Heart left ventricle (tissue), 13 donors: ENCODE measurements at regions not wholly inside any gene's neighbourhood (a gene's known extent, or its start where the extent isn't known, plus 50 kb on each side); places are given as distances from the start of the nearest gene placed in this dataset.

ENCODE experiments used
- POLR2A ChIP-seq, 2 donors: fragments of 450-650 bp; IDR thresholded peaks; one replicate each; pipeline ENCODE4 v1.6.1; 2017; ENCODE audit warnings: antibody characterized with exemption in 2 of 2, mild to moderate bottlenecking in 2 of 2, moderate library complexity in 2 of 2
- TF ChIP-seq, protein P1 (sequence below), 12 donors: fragments of 200-600 bp; sonication (generic) in 4 of 12; IDR thresholded peaks; one replicate each; pipeline versions ENCODE4 v1.5.0 to v1.8.0; 2018 to 2022; ENCODE audit warnings: antibody characterized with exemption in 12 of 12, mild to moderate bottlenecking in 5 of 12
- donor health status: ischemic (EF 13 %, LVEDD 7.1; RV severe dilation, severe dysfunction).
- donor health status: DM: no; HTN: yes; CAD: no.
- donor health status: DM: no; HTN: no; CAD: no.
- donor health status: ischemic (EF 25% LVEDD 6.9; RV normal size, moderate dysfunction).
- donor health status: ischemic (EF 25% LVEDD 5.7; RV mildly dilated, moderate dysfunction).
- donor health status: ischemic (EF 35%, LVEDD 5.7; RV mildly dilated, moderate dysfunction).
- donor health status: nonischemic (EF 11% LVEDD 7.7; RV severe dilation, severe dysfunction).
- donor health status: DM: yes; HTN: yes; CAD: no.
- donor health status: PGD.
- donor health status: ischemic (EF 29% LVEDD 5.4; RV normal size, mild dysfunction).
- donor health status: nonischemic (EF 23%, LVEDD 6.1; RV moderate dilation, normal function).

DNA sequence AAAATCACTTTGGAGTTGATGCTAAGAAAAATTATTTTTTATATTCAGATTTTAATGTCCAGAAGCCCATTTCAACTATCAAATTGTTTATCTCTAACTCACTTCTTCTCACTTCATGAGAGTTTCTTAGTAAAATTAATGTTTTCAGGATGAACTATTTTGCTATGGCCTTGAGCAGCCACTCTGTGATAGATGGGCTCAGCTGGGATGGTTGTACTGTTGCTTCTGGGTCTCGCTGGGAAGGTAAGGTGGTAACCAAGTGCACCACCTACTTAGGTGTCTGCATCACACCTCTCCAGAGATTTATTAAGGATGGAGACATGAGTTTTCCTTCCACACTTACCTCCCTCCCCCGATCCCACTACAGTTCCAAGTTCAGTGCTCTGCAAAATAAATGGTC lies 110.3 kb upstream of the ATP2B2 start:
- TF ChIP-seq, protein P1, sequence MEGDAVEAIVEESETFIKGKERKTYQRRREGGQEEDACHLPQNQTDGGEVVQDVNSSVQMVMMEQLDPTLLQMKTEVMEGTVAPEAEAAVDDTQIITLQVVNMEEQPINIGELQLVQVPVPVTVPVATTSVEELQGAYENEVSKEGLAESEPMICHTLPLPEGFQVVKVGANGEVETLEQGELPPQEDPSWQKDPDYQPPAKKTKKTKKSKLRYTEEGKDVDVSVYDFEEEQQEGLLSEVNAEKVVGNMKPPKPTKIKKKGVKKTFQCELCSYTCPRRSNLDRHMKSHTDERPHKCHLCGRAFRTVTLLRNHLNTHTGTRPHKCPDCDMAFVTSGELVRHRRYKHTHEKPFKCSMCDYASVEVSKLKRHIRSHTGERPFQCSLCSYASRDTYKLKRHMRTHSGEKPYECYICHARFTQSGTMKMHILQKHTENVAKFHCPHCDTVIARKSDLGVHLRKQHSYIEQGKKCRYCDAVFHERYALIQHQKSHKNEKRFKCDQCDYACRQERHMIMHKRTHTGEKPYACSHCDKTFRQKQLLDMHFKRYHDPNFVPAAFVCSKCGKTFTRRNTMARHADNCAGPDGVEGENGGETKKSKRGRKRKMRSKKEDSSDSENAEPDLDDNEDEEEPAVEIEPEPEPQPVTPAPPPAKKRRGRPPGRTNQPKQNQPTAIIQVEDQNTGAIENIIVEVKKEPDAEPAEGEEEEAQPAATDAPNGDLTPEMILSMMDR (IDR thresholded peaks at IDR 0.05): no peak
- no peak for TF ChIP-seq POLR2A (IDR thresholded peaks at IDR 0.05)
